ENCODE measurements at regions not wholly inside any gene's neighbourhood (a gene's known extent, or its start where the extent isn't known, plus 50 kb on each side); places are given as distances from the start of the nearest gene placed in this dataset.

- TF ChIP-seq CTCF (IDR thresholded peaks at IDR 0.05) (no peak), EZH2 (IDR thresholded peaks at IDR 0.05; ENCODE audit: borderline replicate concordance, insufficient read depth, low read depth, low read length, poor library complexity, severe bottlenecking) (no peak)
These were observed 731.4 kb downstream of the FAT4 start for GRCh38 chr4:126046081-126046614.

Measured in B cell (primary cell).